Upper lobe of right lung (tissue), 1 donor: ENCODE measurements at regions not wholly inside any gene's neighbourhood (a gene's known extent, or its start where the extent isn't known, plus 50 kb on each side); places are given as distances from the start of the nearest gene placed in this dataset.
"Not testable (repeated sequence)": the region's sequence is repeated elsewhere in the genome, so short reads cannot be mapped to it uniquely, and the experiment has no call there.

ENCODE experiments used
- ATAC-seq: fragments of 200-7000 bp; cut with Tn5 transposase; one replicate; pipeline ENCODE4 v1.9.1; 2020; ENCODE audit warnings: mild to moderate bottlenecking, moderate library complexity
- DNase-seq: peaks from one replicate; pipeline ENCODE4 v3.0.0-alpha.2; 2020
- H3K27ac ChIP-seq: fragments of 200-600 bp; one replicate; pipeline ENCODE4 v1.8.0; 2022
- H3K27me3 ChIP-seq: fragments of 200-600 bp; one replicate; pipeline ENCODE4 v1.8.0; 2022; ENCODE audit warnings: mild to moderate bottlenecking
- H3K36me3 ChIP-seq: fragments of 200-600 bp; one replicate; pipeline ENCODE4 v1.8.0; 2022
- H3K4me1 ChIP-seq: fragments of 200-600 bp; one replicate; pipeline ENCODE4 v1.8.0; 2022
- H3K4me3 ChIP-seq: fragments of 200-600 bp; one replicate; pipeline ENCODE4 v1.8.0; 2022; ENCODE audit warnings: mild to moderate bottlenecking
- H3K9me3 ChIP-seq: fragments of 200-600 bp; one replicate; pipeline ENCODE4 v1.8.0; 2022
- intact Hi-C: fragments of 100-400 bp; cut with DNase I; formaldehyde crosslinking; loops from one replicate; pipeline ENCODE4 v1.11.0; 2022
- TF ChIP-seq, protein P1 (sequence below): fragments of 200-600 bp; IDR thresholded peaks from one replicate; pipeline ENCODE4 v1.8.0; 2022; ENCODE audit warnings: antibody characterized with exemption
- donor health status: DM: no; HTN: yes; CAD: no; lungs with severe emphysema.

DNA sequence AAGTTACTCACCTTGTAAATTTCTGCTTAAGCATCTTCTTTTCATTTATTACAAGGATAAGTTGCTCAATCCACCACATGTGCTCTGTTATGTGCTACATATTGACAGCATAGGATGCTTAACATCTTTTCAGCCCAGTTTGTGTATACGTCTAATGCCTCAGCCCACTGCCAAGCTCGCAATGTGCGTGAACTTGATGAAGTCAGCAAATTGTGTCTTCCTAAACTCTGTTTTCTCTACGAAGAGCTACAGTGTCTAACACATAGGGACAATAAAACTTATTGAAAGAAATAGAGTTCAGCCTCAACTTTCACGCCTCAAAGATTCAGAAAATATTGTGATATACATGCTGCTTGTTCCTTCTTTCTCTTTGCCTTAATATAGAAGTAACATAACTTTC is 500.0 kb downstream of the TFAP2B start:
- Histone ChIP-seq H3K4me1 (no peaks in the 10 kb centered on the region), H3K4me3 (no peak overlapping the region), H3K36me3 (no peaks in the 10 kb centered on the region), H3K9me3 (no peaks in the 10 kb centered on the region), H3K27ac (no peak overlapping the region), H3K27me3 (no peaks in the 10 kb centered on the region)
- ATAC-seq (no peak), DNase-seq (no peak)
- intact Hi-C loops, result no loop called here
- TF ChIP-seq, protein P1, sequence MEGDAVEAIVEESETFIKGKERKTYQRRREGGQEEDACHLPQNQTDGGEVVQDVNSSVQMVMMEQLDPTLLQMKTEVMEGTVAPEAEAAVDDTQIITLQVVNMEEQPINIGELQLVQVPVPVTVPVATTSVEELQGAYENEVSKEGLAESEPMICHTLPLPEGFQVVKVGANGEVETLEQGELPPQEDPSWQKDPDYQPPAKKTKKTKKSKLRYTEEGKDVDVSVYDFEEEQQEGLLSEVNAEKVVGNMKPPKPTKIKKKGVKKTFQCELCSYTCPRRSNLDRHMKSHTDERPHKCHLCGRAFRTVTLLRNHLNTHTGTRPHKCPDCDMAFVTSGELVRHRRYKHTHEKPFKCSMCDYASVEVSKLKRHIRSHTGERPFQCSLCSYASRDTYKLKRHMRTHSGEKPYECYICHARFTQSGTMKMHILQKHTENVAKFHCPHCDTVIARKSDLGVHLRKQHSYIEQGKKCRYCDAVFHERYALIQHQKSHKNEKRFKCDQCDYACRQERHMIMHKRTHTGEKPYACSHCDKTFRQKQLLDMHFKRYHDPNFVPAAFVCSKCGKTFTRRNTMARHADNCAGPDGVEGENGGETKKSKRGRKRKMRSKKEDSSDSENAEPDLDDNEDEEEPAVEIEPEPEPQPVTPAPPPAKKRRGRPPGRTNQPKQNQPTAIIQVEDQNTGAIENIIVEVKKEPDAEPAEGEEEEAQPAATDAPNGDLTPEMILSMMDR, result no peak

DNA sequence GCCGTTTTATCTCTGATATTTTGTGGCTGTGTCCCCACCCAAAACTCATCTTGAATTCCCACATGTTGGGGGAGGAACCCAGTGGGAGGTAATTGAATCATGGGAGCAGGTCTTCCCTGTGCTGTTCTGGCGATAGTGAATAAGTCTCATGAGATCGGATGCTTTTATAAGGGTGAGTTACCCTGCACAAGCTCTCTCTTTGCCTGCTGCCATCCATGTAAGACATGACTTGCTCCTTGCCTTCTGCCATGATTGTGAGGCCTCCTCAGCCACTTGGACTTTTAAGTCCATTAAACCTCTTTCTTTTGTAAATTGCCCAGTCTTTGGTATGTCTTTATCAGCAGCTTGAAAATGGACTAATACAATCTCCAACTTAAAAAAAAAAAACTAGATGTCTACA is 502.8 kb downstream of the TFAP2B start:
- H3K27ac ChIP-seq, H3K4me1 ChIP-seq, ATAC-seq, H3K4me3 ChIP-seq, intact Hi-C loops, DNase-seq, H3K36me3 ChIP-seq, H3K27me3 ChIP-seq, H3K9me3 ChIP-seq: not testable (repeated sequence)

DNA sequence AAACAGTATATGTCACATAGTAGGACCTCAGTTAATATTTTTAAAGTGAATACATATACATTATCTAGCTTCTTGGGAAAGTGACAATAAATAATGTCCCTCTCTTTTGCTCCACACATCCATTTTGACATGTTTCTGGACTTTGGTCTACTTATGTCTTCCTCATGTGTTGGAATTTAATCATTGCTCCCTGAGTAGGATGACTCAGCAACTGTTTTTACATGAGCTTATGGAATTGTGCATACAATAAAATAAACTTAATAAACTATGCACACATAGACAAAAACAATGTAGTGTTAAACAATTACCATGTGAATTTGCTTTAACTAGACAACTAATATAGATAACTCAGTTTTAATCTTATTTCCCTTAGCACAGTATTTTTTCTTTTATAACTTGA is 503.8 kb downstream of the TFAP2B start:
- no peaks in the 10 kb centered on the region for H3K36me3 ChIP-seq
- no peaks in the 10 kb centered on the region for H3K27me3 ChIP-seq
- intact Hi-C loops, result no loop called here
- no peaks in the 10 kb centered on the region for H3K9me3 ChIP-seq
- no peak for ATAC-seq
- TF ChIP-seq, protein P1, result no peak
- H3K4me3 ChIP-seq, result no peak overlapping the region
- no peak for DNase-seq
- H3K4me1 ChIP-seq, result no peaks in the 10 kb centered on the region
- H3K27ac ChIP-seq, result no peak overlapping the region

DNA sequence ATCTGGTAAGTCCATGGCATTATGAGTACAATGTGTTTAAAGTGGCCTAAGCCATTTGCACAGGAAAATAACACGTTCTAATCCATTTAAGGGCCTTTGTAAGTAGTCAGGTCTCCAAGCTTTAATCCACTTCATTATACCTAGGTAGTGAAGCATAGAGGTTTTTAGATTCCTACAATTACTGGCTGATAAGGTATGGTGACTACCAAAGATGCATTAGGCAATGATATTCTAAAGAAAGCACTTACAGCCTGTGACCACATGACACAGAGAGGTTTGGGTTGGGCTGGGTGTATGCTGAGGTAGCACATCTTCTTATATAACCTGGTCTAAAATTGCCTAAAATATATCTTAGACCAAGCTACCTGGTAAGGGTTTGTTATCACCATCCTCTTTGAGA is 504.4 kb downstream of the TFAP2B start:
- no peak for ATAC-seq
- Histone ChIP-seq H3K4me3 (no peak overlapping the region), H3K9me3 (no peaks in the 10 kb centered on the region), H3K4me1 (no peaks in the 10 kb centered on the region), H3K36me3 (no peaks in the 10 kb centered on the region), H3K27ac (no peak overlapping the region), H3K27me3 (no peaks in the 10 kb centered on the region)
- intact Hi-C loops, result no loop called here
- no peak for DNase-seq
- TF ChIP-seq, protein P1, result no peak

DNA sequence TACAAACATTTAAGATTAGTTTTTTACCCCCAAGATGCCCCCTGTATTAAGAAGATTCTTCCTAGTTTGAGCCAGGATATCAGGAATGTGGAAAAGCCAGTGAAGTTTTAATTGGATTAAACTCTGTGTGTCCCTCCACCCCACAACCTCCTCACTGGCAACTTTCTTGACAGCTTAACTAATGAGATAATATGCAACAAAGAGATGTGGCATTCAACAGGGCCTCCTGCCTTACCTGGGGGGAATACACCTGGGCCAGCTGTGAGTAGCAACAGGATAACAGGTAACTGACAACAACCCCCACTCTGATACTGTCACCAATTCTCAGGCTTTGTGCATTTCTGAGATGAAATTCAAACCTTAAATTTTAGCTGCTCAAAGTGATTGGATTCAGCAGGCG is 512.3 kb downstream of the TFAP2B start:
- Histone ChIP-seq H3K4me3 (no peak overlapping the region), H3K27me3 (no peaks in the 10 kb centered on the region), H3K9me3 (no peaks in the 10 kb centered on the region), H3K27ac (no peak overlapping the region), H3K36me3 (no peaks in the 10 kb centered on the region), H3K4me1 (no peaks in the 10 kb centered on the region)
- intact Hi-C loops, result no loop called here
- TF ChIP-seq, protein P1, result no peak
- ATAC-seq (no peak), DNase-seq (no peak)

- Histone ChIP-seq H3K9me3 (no peaks in the 10 kb centered on the region), H3K4me1 (no peaks in the 10 kb centered on the region), H3K27ac (no peak overlapping the region), H3K27me3 (no peaks in the 10 kb centered on the region), H3K4me3 (no peak overlapping the region), H3K36me3 (no peaks in the 10 kb centered on the region)
- intact Hi-C loops, result no loop called here
- ATAC-seq, result no peak
- DNase-seq, result no peak
- TF ChIP-seq, protein P1, result no peak
Measured at GRCh38 chr6:51335543-51335942, 516.9 kb downstream of the TFAP2B start.
